GM13976 (cell line): ENCODE measurements at regions not wholly inside any gene's neighbourhood (a gene's known extent, or its start where the extent isn't known, plus 50 kb on each side); places are given as distances from the start of the nearest gene placed in this dataset.
"Not testable (repeated sequence)": the region's sequence is repeated elsewhere in the genome, so short reads cannot be mapped to it uniquely, and the experiment has no call there.

Source experiments
- DNase-seq: peaks from one replicate; pipeline ENCODE4 v3.0.0; 2012; ENCODE audit warnings: low spot score
- in situ Hi-C: fragments of 300-500 bp; cut with MboI; formaldehyde crosslinking; loops from one replicate; pipeline ENCODE4 v1.12.0; 2022; ENCODE audit warnings: low sequenced_read_pairs, mixed read lengths, inconsistent platforms; ENCODE audit not compliant: unreplicated experiment
- TF ChIP-seq, protein P1 (sequence below): IDR thresholded peaks from 2 replicates; pipeline ENCODE4 v1.5.1; 2012; ENCODE audit warnings: borderline replicate concordance, mild to moderate bottlenecking; ENCODE audit not compliant: insufficient read depth; ENCODE audit errors: extremely low read depth, missing control alignments, control extremely low read depth

GRCh38 chr21:10417551-10418002 is 103.8 kb upstream of the TPTE start:
- in situ Hi-C loops = not testable (repeated sequence)
- peak; percentile 32 for DNase-seq

DNA sequence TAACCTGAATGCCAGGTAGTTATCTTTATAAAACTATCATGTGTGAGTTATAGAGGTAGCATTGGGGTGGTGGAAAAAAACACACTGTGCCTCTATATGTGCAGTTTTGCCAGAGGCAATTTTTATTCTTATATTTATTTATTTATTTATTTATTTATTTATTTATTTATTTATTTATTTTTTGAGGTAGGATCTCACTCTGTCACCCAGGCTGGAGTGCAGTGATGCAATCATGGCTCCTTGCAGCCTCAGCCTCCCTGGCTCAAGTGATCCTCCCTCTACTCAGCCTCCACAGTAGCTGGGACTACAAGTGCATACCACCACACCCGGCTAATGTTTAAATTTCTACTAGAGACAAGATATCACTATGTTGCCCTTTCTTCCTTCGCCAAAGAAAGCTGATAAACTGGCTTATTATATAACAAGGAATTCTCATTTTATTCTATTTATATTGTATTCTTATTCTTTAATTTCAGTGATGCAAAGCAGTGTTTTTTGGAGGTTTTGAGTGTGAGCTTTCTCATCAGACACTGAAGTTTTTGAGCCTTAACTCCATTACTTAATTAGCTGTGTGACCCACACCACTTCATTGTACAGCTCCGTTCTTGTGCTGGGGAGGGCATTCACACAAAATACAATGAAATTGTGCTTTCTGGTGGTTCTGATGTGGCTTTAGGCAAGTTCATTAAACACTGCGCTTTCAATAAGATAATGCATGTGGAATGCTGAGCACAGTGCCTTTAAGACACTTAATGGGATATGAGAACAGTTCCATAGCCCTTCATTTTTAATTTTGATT is 102.9 kb upstream of the TPTE start:
- DNase-seq, in situ Hi-C loops: not testable (repeated sequence)

- in situ Hi-C loops, DNase-seq: not testable (repeated sequence)
Measured at GRCh38 chr21:10421199-10421598, 100.2 kb upstream of the TPTE start.

DNA sequence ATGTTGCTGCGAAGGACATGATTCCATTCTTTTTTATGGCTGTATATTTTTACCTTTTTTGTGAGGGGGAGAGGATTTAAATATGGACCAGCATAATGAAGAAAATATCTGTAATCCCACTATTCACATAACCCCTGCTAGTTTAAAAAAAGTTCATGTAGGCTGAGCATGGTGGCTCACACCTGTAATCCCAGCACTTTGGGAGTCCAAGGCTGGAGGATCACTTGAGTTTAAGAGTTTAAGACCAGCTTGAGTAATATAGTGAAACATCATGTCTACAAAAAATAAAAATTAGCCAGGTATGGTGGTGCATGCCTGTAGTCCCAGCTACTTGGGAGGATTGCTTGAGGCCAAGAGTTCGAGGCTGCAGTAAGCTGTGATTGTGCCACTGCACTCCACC is 99.8 kb upstream of the TPTE start:
- in situ Hi-C loops, DNase-seq: not testable (repeated sequence)

GRCh38 chr21:10424097-10424886 is 97.1 kb upstream of the TPTE start:
- DNase-seq = peak; percentile 57
- in situ Hi-C loops = not testable (repeated sequence)

- DNase-seq, in situ Hi-C loops: not testable (repeated sequence)
Measured at GRCh38 chr21:10424887-10425145, 96.6 kb upstream of the TPTE start.

GRCh38 chr21:10425856-10426255 is 95.5 kb upstream of the TPTE start:
- in situ Hi-C loops = no loop called here
- DNase-seq = peak; percentile 36
- TF ChIP-seq, protein P1, sequence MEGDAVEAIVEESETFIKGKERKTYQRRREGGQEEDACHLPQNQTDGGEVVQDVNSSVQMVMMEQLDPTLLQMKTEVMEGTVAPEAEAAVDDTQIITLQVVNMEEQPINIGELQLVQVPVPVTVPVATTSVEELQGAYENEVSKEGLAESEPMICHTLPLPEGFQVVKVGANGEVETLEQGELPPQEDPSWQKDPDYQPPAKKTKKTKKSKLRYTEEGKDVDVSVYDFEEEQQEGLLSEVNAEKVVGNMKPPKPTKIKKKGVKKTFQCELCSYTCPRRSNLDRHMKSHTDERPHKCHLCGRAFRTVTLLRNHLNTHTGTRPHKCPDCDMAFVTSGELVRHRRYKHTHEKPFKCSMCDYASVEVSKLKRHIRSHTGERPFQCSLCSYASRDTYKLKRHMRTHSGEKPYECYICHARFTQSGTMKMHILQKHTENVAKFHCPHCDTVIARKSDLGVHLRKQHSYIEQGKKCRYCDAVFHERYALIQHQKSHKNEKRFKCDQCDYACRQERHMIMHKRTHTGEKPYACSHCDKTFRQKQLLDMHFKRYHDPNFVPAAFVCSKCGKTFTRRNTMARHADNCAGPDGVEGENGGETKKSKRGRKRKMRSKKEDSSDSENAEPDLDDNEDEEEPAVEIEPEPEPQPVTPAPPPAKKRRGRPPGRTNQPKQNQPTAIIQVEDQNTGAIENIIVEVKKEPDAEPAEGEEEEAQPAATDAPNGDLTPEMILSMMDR = no peak

- in situ Hi-C loops, DNase-seq: not testable (repeated sequence)
Measured at GRCh38 chr21:10426812-10427211, 94.6 kb upstream of the TPTE start.

DNA sequence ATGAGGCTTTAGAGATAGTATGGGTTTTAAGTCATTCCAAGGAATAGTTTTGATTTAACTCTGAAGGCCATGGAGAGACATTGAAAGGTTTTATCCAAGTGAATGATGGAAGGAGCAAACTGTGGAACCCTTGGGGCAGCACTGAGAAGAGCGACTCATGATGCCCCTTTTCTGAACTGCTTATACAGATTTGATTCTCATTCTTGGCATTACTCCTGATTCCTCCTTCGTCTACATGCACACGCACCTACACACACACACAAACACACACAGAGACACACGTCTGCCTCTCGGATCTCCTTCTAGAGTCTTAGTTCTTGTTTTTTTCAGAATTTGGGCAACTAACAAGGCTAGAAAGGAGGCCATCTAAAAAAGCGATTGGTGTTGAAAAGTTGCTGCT is 94.1 kb upstream of the TPTE start:
- peak; percentile 53 for DNase-seq
- in situ Hi-C loops = not testable (repeated sequence)

DNA sequence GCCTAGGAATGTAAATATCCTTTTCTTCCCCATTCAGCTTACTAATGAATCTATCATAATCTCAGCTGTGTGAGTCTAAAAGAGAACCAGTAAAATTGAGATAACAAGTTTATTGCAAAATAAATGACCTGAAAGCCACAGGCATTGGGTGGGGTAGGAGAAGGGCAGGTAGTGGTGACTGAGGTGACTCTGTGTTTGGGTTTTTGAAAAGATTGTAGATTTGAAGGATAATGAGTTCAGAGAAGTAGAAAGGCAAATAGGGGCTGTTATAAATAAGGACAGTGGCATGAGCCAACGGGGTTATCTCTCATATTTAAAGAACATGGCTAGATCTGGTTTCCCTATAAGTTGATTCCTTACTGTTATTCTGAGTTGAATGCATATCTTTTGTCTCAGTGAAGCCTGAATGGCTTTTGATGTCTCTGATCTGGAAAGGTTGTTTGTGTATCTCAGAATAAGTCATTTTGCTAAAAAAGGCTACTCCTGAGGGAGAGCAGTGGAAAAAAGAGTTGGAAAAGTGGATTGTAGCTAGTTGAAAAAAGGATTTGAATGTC is 92.3 kb upstream of the TPTE start:
- peak; percentile 23 for DNase-seq
- in situ Hi-C loops = not testable (repeated sequence)

DNA sequence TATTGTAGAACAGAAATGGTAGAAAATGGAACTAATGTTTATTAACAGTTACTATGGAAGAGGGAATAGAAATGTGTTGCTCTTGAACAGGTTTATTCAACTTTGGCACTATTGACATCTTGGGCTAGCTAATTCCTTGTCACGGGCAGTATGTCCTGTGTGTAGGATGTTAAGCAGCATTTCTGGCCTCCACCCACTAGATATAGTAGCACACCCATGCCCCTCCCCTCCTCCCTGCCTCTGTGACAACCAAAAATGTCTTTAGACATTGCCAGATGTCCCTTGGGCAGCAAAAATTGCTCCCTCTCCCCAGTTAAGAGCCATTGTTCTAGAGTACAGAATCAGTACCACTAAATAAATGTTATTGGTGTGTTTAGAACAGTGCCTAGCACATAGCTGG is 91.4 kb upstream of the TPTE start:
- TF ChIP-seq, protein P1 = no peak
- peak; percentile 26 for DNase-seq
- in situ Hi-C loops = no loop called here

DNA sequence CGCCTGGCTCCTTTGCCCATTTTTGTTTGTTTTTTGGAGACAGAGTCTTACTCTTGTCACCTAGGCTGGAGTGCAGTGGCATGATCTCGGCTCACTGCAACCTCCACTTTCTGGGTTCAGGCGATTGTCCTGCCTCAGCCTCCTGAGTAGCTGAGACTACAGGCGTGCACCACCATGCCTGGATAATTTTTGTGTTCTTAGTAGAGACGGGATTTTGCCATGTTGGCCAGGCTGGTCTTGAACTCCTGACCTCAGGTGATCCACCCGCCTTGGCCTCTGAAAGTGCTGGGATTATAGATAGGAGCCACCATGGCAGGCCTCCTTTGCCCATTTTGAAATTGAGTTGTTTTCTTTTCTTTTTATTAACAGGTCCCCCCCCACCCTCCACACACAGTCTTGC is 89.4 kb upstream of the TPTE start:
- peak; percentile 10 for DNase-seq
- in situ Hi-C loops = not testable (repeated sequence)

DNA sequence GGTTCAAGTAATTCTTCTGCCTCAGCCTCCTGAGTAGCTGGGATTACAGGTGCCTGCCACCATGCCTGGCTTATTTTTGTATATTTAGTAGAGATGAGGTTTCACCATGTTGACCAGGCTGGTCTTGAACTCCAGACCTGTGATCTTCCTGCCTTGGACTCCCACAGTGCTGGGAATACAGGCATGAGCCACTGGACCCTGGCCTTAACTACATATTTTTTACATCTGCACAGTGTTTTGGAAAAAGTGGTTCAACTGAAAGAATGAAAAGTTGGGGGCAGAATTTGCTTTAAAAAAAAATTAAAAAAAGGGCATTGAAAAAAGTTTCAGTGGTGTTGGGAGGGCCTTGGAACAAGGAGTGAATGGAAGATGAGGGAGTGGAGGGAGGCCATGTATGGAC is 88.9 kb upstream of the TPTE start:
- DNase-seq, in situ Hi-C loops: not testable (repeated sequence)

GRCh38 chr21:10437977-10438376 is 83.4 kb upstream of the TPTE start:
- DNase-seq, in situ Hi-C loops: not testable (repeated sequence)

DNA sequence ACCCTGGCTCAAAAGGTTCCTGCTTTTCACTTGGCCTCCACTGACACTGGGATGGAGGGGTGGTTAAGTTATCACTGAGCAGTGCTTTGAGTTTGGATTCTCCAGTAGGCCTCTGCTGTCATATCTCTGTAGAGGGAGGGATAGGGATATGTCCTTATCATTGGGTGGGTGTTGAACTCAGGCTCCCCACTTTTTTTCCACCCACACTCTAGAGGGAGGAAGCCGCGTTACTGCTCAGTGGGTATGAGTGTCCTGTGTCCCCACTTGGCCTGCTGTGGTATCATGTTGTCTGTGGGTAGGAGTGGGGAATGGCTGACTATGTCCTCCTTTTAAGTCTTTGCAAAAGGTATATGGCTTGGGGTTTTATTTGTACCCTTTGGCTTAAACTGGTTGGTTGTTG is 80.7 kb upstream of the TPTE start:
- in situ Hi-C loops, DNase-seq: not testable (repeated sequence)

- DNase-seq, in situ Hi-C loops: not testable (repeated sequence)
Measured at GRCh38 chr21:10442018-10442417, 79.4 kb upstream of the TPTE start.
